ENCODE measurements at regions not wholly inside any gene's neighbourhood (a gene's known extent, or its start where the extent isn't known, plus 50 kb on each side); places are given as distances from the start of the nearest gene placed in this dataset.

GRCh38 chr16:5467552-5467951, 370.0 kb upstream of the EEF2KMT start:
- H3K4me3 ChIP-seq (ENCODE audit: low read depth, low read length), result no peak overlapping the region
- no peaks in the 10 kb centered on the region for H3K27me3 ChIP-seq (ENCODE audit: control insufficient read depth, insufficient read depth, low read length)
- no peak for DNase-seq (ENCODE audit: low read depth)
- ChIA-PET POLR2A (no interaction called here), CTCF (no interaction called here)
- no peak for TF ChIP-seq CTCF (IDR thresholded peaks at IDR 0.05; ENCODE audit: insufficient read depth, low read depth, low read length)
- no peaks in the 10 kb centered on the region for H3K36me3 ChIP-seq (ENCODE audit: control insufficient read depth, insufficient read depth, low read length)

- no peaks in the 10 kb centered on the region for H3K36me3 ChIP-seq (ENCODE audit: control insufficient read depth, insufficient read depth, low read length)
- H3K4me3 ChIP-seq (ENCODE audit: low read depth, low read length), result no peak overlapping the region
- ChIA-PET CTCF (no interaction called here), POLR2A (no interaction called here)
- H3K27me3 ChIP-seq (ENCODE audit: control insufficient read depth, insufficient read depth, low read length), result no peaks in the 10 kb centered on the region
- no peak for TF ChIP-seq CTCF (IDR thresholded peaks at IDR 0.05; ENCODE audit: insufficient read depth, low read depth, low read length)
- DNase-seq (ENCODE audit: low read depth), result no peak
Measured at GRCh38 chr16:5466551-5466950, 369.0 kb upstream of the EEF2KMT start.

- H3K4me3 ChIP-seq (ENCODE audit: low read depth, low read length), result no peak overlapping the region
- CTCF ChIA-PET, result no interaction called here
- no peaks in the 10 kb centered on the region for H3K27me3 ChIP-seq (ENCODE audit: control insufficient read depth, insufficient read depth, low read length)
- H3K36me3 ChIP-seq (ENCODE audit: control insufficient read depth, insufficient read depth, low read length), result no peaks in the 10 kb centered on the region
- DNase-seq (ENCODE audit: low read depth), result no peak
- POLR2A ChIA-PET, result no interaction called here
- no peak for TF ChIP-seq CTCF (IDR thresholded peaks at IDR 0.05; ENCODE audit: insufficient read depth, low read depth, low read length)
Measured at GRCh38 chr16:5465714-5466113, 368.1 kb upstream of the EEF2KMT start.

- DNase-seq (ENCODE audit: low read depth), result no peak
- H3K4me3 ChIP-seq (ENCODE audit: low read depth, low read length), result no peak overlapping the region
- ChIA-PET POLR2A (no interaction called here), CTCF (no interaction called here)
- H3K27me3 ChIP-seq (ENCODE audit: control insufficient read depth, insufficient read depth, low read length), result no peaks in the 10 kb centered on the region
- no peaks in the 10 kb centered on the region for H3K36me3 ChIP-seq (ENCODE audit: control insufficient read depth, insufficient read depth, low read length)
- no peak for TF ChIP-seq CTCF (IDR thresholded peaks at IDR 0.05; ENCODE audit: insufficient read depth, low read depth, low read length)
Measured at GRCh38 chr16:5463820-5464219, 366.2 kb upstream of the EEF2KMT start.

GRCh38 chr16:5461574-5461973, 364.0 kb upstream of the EEF2KMT start:
- POLR2A ChIA-PET, result no interaction called here
- CTCF ChIA-PET, result no interaction called here
- no peak for TF ChIP-seq CTCF (IDR thresholded peaks at IDR 0.05; ENCODE audit: insufficient read depth, low read depth, low read length)
- no peak for DNase-seq (ENCODE audit: low read depth)
- Histone ChIP-seq H3K4me3 (ENCODE audit: low read depth, low read length) (no peak overlapping the region), H3K27me3 (ENCODE audit: control insufficient read depth, insufficient read depth, low read length) (no peaks in the 10 kb centered on the region), H3K36me3 (ENCODE audit: control insufficient read depth, insufficient read depth, low read length) (no peaks in the 10 kb centered on the region)
